HEK293 (cell line): ENCODE measurements at regions not wholly inside any gene's neighbourhood (a gene's known extent, or its start where the extent isn't known, plus 50 kb on each side); places are given as distances from the start of the nearest gene placed in this dataset.

Source experiments
- CTCF ChIA-PET: fragments of 350-600 bp; formaldehyde crosslinking; extraction: SDS; loops from one replicate; lab custom pipeline; 2021; ENCODE audit warnings: antibody characterized with exemption; lab: Yijun Ruan, JAX
- POLR2A ChIA-PET: fragments of 300-600 bp; formaldehyde crosslinking; extraction: SDS; loops from one replicate; lab custom pipeline; 2020; ENCODE audit warnings: antibody characterized with exemption, inconsistent platforms; lab: Yijun Ruan, JAX
- H3K27ac ChIP-seq: fragments of 200-500 bp; sonication (Bioruptor generic); 2 replicates; pipeline ENCODE4 v1.5.1; 2014; ENCODE audit warnings: low read depth, low read length, control low read depth, inconsistent platforms; ENCODE audit errors: extremely low read depth
- H3K36me3 ChIP-seq, 2 experiments: fragments of 200-500 bp in 1 of 2; sonication (Bioruptor generic) in 1 of 2; 1 replicate in 1 of 2; 2 replicates in 1 of 2; pipeline ENCODE4 v1.5.1; 2014 to 2017; ENCODE audit warnings: inconsistent platforms in 2 of 2, low read length in 2 of 2; ENCODE audit not compliant: control insufficient read depth in 2 of 2, insufficient read depth in 1 of 2
- H3K4me1 ChIP-seq: fragments of 200-500 bp; sonication (Bioruptor generic); 2 replicates; pipeline ENCODE4 v1.5.1; 2014; ENCODE audit warnings: mild to moderate bottlenecking, low read length, inconsistent platforms; ENCODE audit not compliant: control insufficient read depth, insufficient read depth
- H3K4me3 ChIP-seq: 2 replicates; pipeline ENCODE4 v1.5.1; 2011; ENCODE audit warnings: low read depth, mild to moderate bottlenecking, control low read depth, low read length, moderate library complexity
- H3K9me3 ChIP-seq: fragments of 200-500 bp; sonication (Bioruptor generic); 2 replicates; pipeline ENCODE4 v1.5.1; 2014; ENCODE audit warnings: low read depth, low read length, inconsistent platforms; ENCODE audit not compliant: control insufficient read depth, insufficient read depth
- BCL11A ChIP-seq: fragments of 450-650 bp; formaldehyde crosslinking; IDR thresholded peaks from 2 replicates; pipeline ENCODE4 v1.5.1; 2016; ENCODE audit warnings: low read depth, missing biosample characterization, missing genetic modification characterization
- BCL6B ChIP-seq: fragments of 450-650 bp; formaldehyde crosslinking; IDR thresholded peaks from 2 replicates; pipeline ENCODE4 v1.5.1; 2017; ENCODE audit warnings: missing biosample characterization, missing genetic modification characterization
- KLF17 ChIP-seq: fragments of 450-650 bp; formaldehyde crosslinking; IDR thresholded peaks from 2 replicates; pipeline ENCODE4 v1.5.1; 2016; ENCODE audit warnings: missing biosample characterization, missing genetic modification characterization
- PRDM6 ChIP-seq: fragments of 450-650 bp; formaldehyde crosslinking; IDR thresholded peaks from 2 replicates; pipeline ENCODE4 v1.5.1; 2017; ENCODE audit warnings: missing biosample characterization, missing genetic modification characterization
- SETDB1 ChIP-seq: IDR thresholded peaks from one replicate; pipeline ENCODE4 v1.6.1; 2017; ENCODE audit warnings: mild to moderate bottlenecking, low read length, moderate library complexity, mixed read lengths; ENCODE audit not compliant: insufficient read length
- ZBTB21 ChIP-seq: fragments of 450-650 bp; formaldehyde crosslinking; IDR thresholded peaks from 2 replicates; pipeline ENCODE4 v1.5.1; 2017; ENCODE audit warnings: missing biosample characterization, missing genetic modification characterization
- ZFHX2 ChIP-seq: fragments of 450-650 bp; formaldehyde crosslinking; conservative IDR thresholded peaks from 2 replicates; pipeline ENCODE4 v1.5.1; 2016; ENCODE audit warnings: missing biosample characterization, missing genetic modification characterization
- ZNF121 ChIP-seq: fragments of 450-650 bp; formaldehyde crosslinking; IDR thresholded peaks from 2 replicates; pipeline ENCODE4 v1.5.1; 2016; ENCODE audit warnings: missing biosample characterization, missing genetic modification characterization
- ZNF221 ChIP-seq: fragments of 450-650 bp; formaldehyde crosslinking; IDR thresholded peaks from 2 replicates; pipeline ENCODE4 v1.5.1; 2017; ENCODE audit warnings: missing biosample characterization, missing genetic modification characterization, borderline replicate concordance
- ZNF311 ChIP-seq: fragments of 450-650 bp; formaldehyde crosslinking; IDR thresholded peaks from 2 replicates; pipeline ENCODE4 v1.5.1; 2017; ENCODE audit warnings: missing biosample characterization, missing genetic modification characterization, borderline replicate concordance
- ZNF433 ChIP-seq: fragments of 450-650 bp; formaldehyde crosslinking; IDR thresholded peaks from 2 replicates; pipeline ENCODE4 v1.5.1; 2016; ENCODE audit warnings: missing biosample characterization, missing genetic modification characterization, low read depth
- ZNF624 ChIP-seq: fragments of 450-650 bp; formaldehyde crosslinking; IDR thresholded peaks from 2 replicates; pipeline ENCODE4 v1.5.1; 2017; ENCODE audit warnings: missing biosample characterization, missing genetic modification characterization
- ZNF658 ChIP-seq: fragments of 450-650 bp; formaldehyde crosslinking; IDR thresholded peaks from 2 replicates; pipeline ENCODE4; 2016; ENCODE audit warnings: missing biosample characterization, missing genetic modification characterization
- ZNF791 ChIP-seq: fragments of 450-650 bp; formaldehyde crosslinking; IDR thresholded peaks from 2 replicates; pipeline ENCODE4 v1.5.1; 2016; ENCODE audit warnings: missing biosample characterization, missing genetic modification characterization
- ZNF837 ChIP-seq: fragments of 450-650 bp; formaldehyde crosslinking; IDR thresholded peaks from 2 replicates; pipeline ENCODE4 v1.5.1; 2016; ENCODE audit warnings: missing biosample characterization, missing genetic modification characterization
- ZNF843 ChIP-seq: fragments of 450-650 bp; formaldehyde crosslinking; IDR thresholded peaks from 2 replicates; pipeline ENCODE4 v1.5.1; 2016; ENCODE audit warnings: missing biosample characterization, missing genetic modification characterization
- ZSCAN18 ChIP-seq: fragments of 450-650 bp; formaldehyde crosslinking; IDR thresholded peaks from 2 replicates; pipeline ENCODE4 v1.5.1; 2016; ENCODE audit warnings: missing biosample characterization, missing genetic modification characterization

- no peak overlapping the region for H3K4me3 ChIP-seq
- CTCF ChIA-PET, result interaction anchor here (0.7 kb wide), 1 partner anchor 48 kb away, joined by 3 read pairs; no protein-coding TSS in a partner anchor
- no peak overlapping the region for H3K27ac ChIP-seq
- no peaks in the 10 kb centered on the region for H3K36me3 ChIP-seq
- TF ChIP-seq ZBTB21, result no peak
- no peak for TF ChIP-seq PRDM6 (tag by site-specific recombination)
- no peak for TF ChIP-seq BCL11A
- TF ChIP-seq SETDB1, result no peak
- TF ChIP-seq KLF17 (tag by site-specific recombination), result no peak
- no peak for TF ChIP-seq ZNF221 (tag by site-specific recombination)
- TF ChIP-seq ZNF311, result no peak
- TF ChIP-seq ZNF624 (tag by site-specific recombination), result no peak
- no peak for TF ChIP-seq ZFHX2 (tag by site-specific recombination)
- TF ChIP-seq ZNF433 (tag by site-specific recombination), result no peak
- no peak for TF ChIP-seq ZNF837
- no peak for TF ChIP-seq ZNF843
- TF ChIP-seq BCL6B (tag by site-specific recombination), result no peak
- H3K4me1 ChIP-seq, result no peaks in the 10 kb centered on the region
- no peaks in the 10 kb centered on the region for H3K9me3 ChIP-seq
- POLR2A ChIA-PET, result no interaction called here
Measured at GRCh38 chr3:128569756-128570155, 76.8 kb upstream of the GATA2 start.

GRCh38 chr3:128568602-128569490 is 75.8 kb upstream of the GATA2 start:
- POLR2A ChIA-PET, result interaction anchor here (1.1 kb wide), 1 partner anchor 19 kb away, joined by 3 read pairs; no protein-coding TSS in a partner anchor
- Histone ChIP-seq H3K4me1 (no peaks in the 10 kb centered on the region), H3K4me3 (no peak overlapping the region), H3K27ac (no peak overlapping the region), H3K9me3 (no peaks in the 10 kb centered on the region), H3K36me3 (no peaks in the 10 kb centered on the region)
- CTCF ChIA-PET, result interaction anchor here (0.6 to 0.7 kb wide), 2 partner anchors 16 to 47 kb away, joined by 3 to 5 read pairs; no protein-coding TSS in a partner anchor
- no peak for TF ChIP-seq ZNF658 (tag by site-specific recombination)
- TF ChIP-seq ZNF791 (tag by site-specific recombination), result no peak
- no peak for TF ChIP-seq ZSCAN18 (tag by site-specific recombination)
- peak; percentile 49; the same call in 1 of the 2 replicates for TF ChIP-seq ZNF121 (tag by site-specific recombination)
